HG02588 (cell line): ENCODE measurements at regions not wholly inside any gene's neighbourhood (a gene's known extent, or its start where the extent isn't known, plus 50 kb on each side); places are given as distances from the start of the nearest gene placed in this dataset.
"Not testable (repeated sequence)": the region's sequence is repeated elsewhere in the genome, so short reads cannot be mapped to it uniquely, and the experiment has no call there.

Source experiments
- ATAC-seq: cut with Tn5 transposase; IDR thresholded peaks from one replicate; pipeline ENCODE4 v1.9.1; 2021; ENCODE audit warnings: mild to moderate bottlenecking, moderate library complexity; ENCODE audit not compliant: unreplicated experiment

DNA sequence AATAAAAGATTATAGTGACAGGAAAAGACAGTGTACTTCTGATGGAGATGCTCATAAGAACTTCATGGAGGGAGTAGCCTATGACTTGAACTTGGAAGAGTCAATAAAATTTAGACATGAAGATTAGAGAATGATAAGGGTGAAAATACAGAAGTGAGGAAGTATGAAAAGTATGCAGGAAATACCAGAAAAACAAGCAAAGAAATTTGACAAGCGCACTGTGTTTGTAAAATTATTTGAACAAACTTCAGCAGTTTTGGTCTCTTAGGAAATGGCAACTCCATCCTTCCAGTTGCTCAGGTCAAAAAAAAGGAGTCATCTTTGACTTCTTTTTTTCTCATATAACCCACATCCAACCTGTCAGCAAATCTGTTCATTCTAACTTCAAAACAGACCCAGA is 864.0 kb upstream of the ZEB2 start:
- ATAC-seq = no peak

- no peak for ATAC-seq
Observed at GRCh38 chr2:145380436-145381017, 860.6 kb upstream of the ZEB2 start.

DNA sequence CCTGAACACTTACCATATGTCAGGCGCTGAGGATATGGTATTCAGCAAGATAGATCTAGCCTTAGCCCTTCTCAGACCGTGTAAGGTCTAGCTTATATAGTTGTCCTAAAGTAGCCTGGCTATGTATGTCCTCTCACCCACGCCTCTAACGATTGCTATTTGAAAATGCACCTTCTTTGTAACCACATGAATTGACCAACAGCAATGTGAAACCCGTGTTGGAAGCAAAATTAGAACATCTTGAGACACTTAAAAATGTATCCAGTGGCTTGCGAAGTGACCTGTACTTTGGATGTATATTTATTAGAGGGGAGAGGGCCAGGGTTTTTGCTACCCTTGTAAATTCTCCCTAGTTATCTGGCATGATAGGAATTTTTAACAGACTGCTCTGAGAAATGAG is 860.0 kb upstream of the ZEB2 start:
- ATAC-seq = no peak

DNA sequence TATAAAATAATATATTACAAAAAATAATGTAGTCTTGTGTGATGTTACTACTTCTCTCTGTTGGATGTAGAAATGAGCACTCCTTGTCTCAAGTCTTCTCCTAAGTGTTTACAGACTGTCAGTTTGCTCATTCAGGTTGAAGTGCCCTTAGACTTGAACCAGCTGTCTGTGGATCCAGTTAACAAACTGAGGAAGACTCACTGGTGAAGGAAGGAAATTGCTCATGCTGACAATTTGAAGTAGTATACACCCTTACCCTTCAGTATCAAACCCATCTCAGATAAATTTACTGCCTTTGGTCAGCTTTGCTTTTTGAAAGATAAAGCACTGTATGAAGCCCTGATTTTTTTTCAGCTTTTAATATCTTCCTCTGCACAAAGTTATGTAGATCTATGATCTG is 854.2 kb upstream of the ZEB2 start:
- ATAC-seq = no peak

GRCh38 chr2:145367334-145367733 is 847.4 kb upstream of the ZEB2 start:
- not testable (repeated sequence) for ATAC-seq

GRCh38 chr2:145366341-145366740 is 846.4 kb upstream of the ZEB2 start:
- no peak for ATAC-seq

DNA sequence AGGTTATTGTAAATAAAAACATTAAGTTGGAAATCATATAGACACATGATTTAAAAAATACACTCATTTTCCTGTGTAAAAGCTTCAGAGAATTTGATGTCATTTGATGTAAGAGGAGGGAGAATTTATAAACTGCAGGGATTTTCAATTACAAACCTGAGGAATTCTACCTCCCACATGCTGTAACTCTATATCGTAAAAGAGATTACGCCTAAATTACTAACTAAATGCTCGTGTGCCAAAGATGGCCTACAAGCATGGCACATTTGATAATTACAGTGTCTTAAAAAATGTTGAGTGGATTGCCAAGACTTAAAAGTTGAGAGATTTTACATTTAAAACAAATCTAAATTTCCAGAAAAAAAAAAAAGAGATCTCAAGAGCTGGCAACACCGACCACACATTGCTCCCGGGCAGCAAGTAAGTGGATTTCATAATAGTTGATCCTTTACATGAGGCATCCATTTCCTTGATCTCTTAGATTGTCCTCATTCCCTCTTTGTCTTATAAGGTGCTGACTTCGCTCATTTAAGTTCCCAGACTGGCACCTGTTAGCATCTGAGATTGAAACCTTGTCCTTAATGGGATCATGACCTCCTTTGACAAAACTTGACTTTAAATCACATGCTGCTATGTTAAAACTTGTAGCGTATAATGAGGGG is 840.3 kb upstream of the ZEB2 start:
- ATAC-seq = no peak

DNA sequence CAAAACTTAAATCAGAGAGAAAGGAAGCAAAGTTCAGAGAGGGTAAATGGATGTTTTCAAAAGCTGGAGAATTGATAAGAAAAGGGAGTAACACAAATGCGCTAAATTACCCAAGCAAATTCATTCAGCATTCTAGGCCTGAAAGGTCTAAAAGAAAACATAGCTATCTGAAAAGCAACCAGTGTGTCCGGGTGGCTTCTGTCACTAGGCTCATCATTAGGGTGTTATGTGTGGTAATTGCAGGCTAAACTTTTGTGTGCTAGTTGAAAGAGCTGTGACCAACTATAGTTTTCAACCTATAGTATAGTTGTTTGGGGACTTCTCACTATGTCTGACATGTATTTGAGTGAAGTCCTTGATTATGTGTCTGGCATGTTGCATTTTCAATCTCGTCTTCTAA is 839.6 kb upstream of the ZEB2 start:
- no peak for ATAC-seq

DNA sequence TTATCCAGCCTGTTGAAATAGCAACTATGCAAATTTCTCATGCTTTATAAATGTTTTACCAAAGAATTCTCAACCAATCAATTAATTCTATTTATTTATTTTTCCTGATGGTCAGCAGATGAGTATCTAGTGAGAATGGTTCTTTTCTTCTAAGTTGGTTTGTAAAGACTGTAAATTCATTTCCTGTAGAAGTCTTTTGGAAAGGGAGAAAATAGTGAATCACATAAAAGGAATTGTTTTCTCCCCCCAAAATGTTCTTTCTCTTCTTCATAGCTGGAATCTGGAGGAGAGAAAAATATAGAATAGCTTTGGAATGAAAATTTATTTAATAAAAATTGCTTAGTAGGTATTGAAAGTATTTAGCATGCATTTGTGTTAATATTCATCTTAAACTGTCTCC is 836.1 kb upstream of the ZEB2 start:
- no peak for ATAC-seq

DNA sequence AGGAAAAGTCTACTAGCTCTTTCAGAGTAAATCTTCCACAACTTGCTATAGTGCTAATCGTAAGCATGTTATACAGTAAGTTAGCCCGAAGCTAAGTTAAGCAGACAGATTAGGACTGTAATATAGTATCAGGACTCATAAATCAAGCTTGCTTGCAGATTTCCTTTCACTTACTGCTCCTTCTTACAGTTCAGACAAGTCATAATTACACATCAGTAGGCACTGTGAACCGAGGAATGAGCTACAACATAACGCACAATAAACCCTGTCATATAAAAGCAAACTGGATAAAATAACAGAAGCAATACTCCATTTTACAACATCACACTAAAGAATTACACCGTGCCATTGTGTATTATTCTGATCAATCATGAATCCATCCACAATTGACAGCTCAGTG is 832.6 kb upstream of the ZEB2 start:
- no peak for ATAC-seq

DNA sequence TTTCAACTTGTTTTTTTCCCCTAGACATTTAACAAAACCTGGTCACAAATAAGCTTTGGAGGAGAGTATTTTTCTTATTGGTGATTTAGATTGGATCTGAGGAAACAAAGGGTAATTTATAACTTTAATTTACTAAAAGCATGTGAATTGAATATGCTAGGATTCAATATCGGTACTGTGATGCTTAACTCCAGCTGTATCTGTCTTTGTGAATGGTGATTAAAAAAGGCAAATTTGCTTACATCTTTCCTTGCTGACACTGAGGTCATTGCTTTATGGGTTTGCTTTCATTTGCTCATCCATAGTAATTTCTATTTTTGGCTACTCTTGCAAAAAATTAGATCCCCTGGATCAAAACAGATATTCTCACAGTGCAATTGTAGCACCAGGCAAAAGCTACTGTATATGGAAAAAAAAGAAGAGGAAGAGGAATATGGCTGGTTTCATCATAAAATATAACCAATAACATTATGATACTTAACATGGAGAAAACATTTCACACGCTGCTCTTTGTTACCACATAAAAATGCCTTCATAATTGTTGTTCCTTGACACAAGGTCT is 832.0 kb upstream of the ZEB2 start:
- no peak for ATAC-seq

GRCh38 chr2:145350011-145350410 is 830.1 kb upstream of the ZEB2 start:
- no peak for ATAC-seq

GRCh38 chr2:145344076-145344724 is 824.3 kb upstream of the ZEB2 start:
- no peak for ATAC-seq

DNA sequence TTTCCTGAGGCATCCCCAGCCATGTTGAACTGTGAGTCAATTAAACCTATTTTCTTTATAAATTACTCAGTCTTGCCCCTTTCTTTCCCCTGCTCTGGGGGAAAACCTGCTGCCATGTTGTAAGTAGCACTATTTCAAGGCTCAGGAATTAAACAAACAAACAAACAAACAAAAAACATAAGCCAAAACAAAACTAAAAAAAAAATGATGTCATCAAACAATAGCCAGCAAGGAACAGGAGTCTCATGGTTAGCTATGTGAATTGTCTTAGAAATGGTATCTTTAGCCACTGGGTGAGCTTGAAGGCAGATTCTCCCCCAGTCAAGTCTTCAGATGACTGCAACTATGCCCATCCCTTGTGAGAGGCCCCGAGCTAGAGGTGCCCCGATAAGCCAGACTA is 823.4 kb upstream of the ZEB2 start:
- no peak for ATAC-seq

- ATAC-seq = no peak
Observed at GRCh38 chr2:145341536-145341935, 821.6 kb upstream of the ZEB2 start.

- no peak for ATAC-seq
Observed at GRCh38 chr2:145339646-145340045, 819.7 kb upstream of the ZEB2 start.

- no peak for ATAC-seq
Observed at GRCh38 chr2:145332210-145332898, 812.4 kb upstream of the ZEB2 start.

DNA sequence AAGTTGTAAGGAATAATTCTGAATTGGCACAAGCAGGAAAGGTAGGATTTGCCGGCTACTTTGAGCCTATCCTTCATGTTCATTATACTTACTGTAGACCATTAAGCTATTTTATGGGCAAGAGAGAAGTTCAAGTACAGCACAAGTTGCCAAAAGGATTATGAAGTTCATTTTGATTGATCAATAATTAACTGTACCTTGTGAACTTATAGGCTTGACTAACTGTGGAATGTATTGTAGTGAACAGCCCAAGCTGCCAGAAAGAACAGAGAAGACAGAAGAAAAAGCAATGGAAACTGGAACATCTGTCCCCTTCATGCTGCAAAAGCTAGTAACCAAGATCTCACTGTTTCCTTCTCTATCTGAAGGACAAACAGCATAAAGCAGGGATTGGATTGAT is 810.1 kb upstream of the ZEB2 start:
- ATAC-seq = no peak

GRCh38 chr2:145325485-145325884 is 805.6 kb upstream of the ZEB2 start:
- no peak for ATAC-seq

DNA sequence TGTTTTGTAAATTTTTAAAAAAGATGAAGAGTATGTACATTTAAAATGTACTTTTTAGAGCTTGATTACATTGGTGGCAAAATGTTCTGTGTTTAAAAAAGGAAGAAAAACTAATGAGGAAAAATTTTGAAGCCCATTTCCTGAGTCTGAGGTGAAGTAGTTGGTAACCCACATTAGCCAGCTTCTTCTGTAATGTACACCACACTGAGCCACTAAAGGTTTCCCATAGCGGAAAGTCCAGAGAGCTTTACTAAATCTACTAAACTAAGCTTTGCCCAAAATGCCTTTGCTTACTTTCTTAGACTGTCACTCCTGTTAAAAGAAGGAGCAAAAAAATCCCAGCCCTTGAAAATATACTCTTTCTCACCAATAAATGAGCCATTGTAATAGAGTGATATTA is 804.8 kb upstream of the ZEB2 start:
- no peak for ATAC-seq

GRCh38 chr2:145323512-145323911 is 803.6 kb upstream of the ZEB2 start:
- no peak for ATAC-seq

- no peak for ATAC-seq
Observed at GRCh38 chr2:145321344-145321743, 801.4 kb upstream of the ZEB2 start.
